ENCODE measurements at regions not wholly inside any gene's neighbourhood (a gene's known extent, or its start where the extent isn't known, plus 50 kb on each side); places are given as distances from the start of the nearest gene placed in this dataset.

DNA sequence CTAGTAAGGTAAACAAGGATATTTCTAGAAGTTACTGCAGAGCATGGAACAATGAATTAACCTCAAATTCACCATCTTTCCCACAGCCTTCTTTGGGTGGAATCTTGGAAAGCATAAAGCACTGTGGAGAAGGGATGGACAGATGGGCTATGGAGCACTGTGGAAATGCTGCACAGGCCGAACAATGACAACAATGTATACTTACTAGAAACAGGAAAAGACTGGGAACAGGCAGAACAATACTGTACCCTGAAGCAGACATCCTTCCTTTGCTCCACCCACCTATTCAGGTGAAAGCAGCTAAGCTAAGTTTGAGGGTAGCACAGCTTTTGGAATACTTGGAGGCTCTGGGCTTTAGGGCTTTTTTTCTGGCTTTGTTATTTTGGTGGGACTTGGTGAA, 250.6 kb upstream of the KLF8 start:
- DNase-seq (ENCODE audit: extremely low spot score) = no peak
- POLR2A ChIA-PET = no interaction called here
- TF ChIP-seq, protein P1, sequence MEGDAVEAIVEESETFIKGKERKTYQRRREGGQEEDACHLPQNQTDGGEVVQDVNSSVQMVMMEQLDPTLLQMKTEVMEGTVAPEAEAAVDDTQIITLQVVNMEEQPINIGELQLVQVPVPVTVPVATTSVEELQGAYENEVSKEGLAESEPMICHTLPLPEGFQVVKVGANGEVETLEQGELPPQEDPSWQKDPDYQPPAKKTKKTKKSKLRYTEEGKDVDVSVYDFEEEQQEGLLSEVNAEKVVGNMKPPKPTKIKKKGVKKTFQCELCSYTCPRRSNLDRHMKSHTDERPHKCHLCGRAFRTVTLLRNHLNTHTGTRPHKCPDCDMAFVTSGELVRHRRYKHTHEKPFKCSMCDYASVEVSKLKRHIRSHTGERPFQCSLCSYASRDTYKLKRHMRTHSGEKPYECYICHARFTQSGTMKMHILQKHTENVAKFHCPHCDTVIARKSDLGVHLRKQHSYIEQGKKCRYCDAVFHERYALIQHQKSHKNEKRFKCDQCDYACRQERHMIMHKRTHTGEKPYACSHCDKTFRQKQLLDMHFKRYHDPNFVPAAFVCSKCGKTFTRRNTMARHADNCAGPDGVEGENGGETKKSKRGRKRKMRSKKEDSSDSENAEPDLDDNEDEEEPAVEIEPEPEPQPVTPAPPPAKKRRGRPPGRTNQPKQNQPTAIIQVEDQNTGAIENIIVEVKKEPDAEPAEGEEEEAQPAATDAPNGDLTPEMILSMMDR (IDR thresholded peaks at IDR 0.05; ENCODE audit: control extremely low read depth, extremely low read depth, low read depth, missing control alignments) = no peak
- CTCF ChIA-PET = no interaction called here

DNA sequence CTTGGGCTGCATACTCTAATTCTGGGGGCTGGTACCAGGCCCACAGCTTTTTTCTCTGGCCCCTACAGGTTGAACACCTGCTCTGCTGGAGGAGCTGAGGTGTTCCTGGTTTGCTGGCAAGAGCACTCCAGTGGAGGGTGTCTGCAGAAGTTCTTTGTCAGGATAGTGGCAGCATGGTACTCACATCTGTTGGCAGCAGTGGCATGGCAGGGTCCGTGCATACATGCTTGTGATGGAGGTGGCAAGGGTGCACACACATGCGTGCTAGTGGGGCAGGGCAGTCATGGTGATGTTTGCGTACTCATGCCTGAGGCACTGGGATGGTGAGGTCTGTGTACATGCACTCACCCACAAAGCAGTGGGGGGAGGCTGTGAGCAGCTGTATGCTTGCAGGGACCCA, 235.5 kb upstream of the KLF8 start:
- DNase-seq (ENCODE audit: extremely low spot score) = no peak
- TF ChIP-seq, protein P1 (IDR thresholded peaks at IDR 0.05; ENCODE audit: control extremely low read depth, extremely low read depth, low read depth, missing control alignments) = no peak
- ChIA-PET CTCF (interaction anchor here (1.1 kb wide), 1 partner anchor 32 kb away, joined by 4 read pairs; no protein-coding TSS in a partner anchor), POLR2A (no interaction called here)

DNA sequence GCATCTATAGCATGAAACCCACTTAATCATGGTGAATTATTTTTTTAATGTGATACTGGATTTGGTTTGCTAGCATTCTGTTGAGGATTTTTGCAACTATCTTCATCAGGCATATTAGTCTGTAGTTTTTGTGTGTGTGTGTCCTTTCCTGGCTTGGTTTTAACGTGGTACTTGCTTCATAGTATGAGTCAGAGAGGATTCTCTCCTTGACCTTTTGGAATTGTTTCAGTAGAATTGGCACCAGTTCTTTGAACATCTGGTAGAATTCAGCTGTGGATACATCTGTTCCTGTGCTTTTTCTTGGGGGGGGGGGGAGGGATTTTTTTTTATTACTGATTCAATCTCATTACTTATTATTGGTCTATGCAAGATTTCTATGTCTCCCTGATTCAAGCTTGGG, 232.0 kb upstream of the KLF8 start:
- POLR2A ChIA-PET = no interaction called here
- DNase-seq (ENCODE audit: extremely low spot score) = no peak

DNA sequence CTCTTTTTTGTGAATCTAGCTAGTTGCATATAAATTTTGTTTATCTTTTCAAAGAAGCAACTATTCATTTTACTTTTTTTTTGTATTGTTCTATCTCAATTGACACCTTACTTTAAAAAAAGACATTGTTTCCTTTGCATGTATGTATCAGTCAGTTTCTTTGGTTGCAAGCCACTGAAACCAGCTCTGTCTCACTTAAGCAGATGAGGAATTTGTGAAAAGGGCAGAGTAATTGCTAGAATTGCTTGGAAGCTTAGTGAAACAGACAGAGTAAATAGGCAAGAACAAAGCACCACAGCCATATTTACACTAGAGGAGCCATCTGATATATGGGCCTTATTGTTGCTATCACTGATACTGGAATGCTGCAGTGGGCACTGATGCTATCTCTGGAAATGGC, 231.4 kb upstream of the KLF8 start:
- no peak for DNase-seq (ENCODE audit: extremely low spot score)
- ChIA-PET POLR2A (no interaction called here), CTCF (no interaction called here)
- TF ChIP-seq, protein P1 (IDR thresholded peaks at IDR 0.05; ENCODE audit: control extremely low read depth, extremely low read depth, low read depth, missing control alignments) = no peak

More for the DNA sequence above, 232.0 kb upstream of the KLF8 start:
- CTCF ChIA-PET = no interaction called here
- TF ChIP-seq, protein P1 (IDR thresholded peaks at IDR 0.05; ENCODE audit: control extremely low read depth, extremely low read depth, low read depth, missing control alignments) = no peak

DNA sequence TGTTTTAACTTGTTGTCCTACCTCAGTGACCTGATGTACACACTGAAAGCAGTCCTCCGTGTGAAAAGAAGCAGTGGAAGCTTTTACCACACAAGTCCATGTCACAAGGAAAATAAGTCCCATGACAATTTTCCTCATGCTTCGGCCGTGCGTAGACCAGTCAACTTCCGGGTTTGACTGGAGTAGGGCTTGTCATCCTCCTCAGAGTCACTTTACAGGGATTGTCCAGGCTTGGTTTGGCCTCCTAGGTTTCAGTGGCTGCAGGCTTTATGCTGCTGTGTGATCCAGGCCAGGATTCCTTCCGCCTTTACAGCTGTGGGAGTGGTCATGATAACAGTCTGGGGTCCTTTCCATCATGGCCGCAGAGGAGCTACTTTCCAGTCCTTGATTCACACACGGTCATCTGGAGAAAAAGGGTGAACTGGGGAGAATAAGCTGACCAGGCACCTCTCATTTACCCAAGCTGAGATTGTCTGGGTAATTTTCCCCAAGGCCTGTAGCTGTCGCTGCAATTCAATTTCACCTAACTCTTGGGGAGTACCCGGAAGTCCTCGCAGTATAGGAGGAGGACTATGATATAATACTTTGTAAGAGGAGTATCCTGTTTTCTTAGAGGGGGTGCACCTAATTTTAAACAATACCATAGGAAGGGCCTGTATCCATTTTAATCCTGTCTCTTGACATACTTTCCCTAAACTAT, 206.1 kb upstream of the KLF8 start:
- CTCF ChIA-PET = no interaction called here
- DNase-seq (ENCODE audit: extremely low spot score) = no peak
- POLR2A ChIA-PET = no interaction called here
- TF ChIP-seq, protein P1 (IDR thresholded peaks at IDR 0.05; ENCODE audit: control extremely low read depth, extremely low read depth, low read depth, missing control alignments) = no peak

DNA sequence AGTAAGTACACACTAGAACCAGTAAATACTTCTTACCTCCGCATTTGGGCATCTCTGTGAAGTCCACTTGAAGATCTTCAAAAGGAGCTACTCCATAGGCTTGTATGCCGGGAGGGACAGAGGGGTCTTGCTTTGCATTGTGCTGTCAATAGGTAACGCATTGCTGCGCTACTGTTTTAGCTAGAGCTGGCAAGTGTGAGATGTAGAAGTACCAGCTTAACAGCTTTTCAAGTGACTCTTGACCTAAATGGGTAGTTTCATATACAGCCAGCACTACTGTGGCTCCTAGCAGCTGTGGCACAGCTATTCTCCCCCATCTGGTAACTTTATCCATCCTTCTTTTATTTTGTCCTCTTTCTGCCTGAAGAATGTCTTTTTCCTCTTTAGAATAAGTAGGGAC, 205.3 kb upstream of the KLF8 start:
- ChIA-PET POLR2A (no interaction called here), CTCF (no interaction called here)
- no peak for DNase-seq (ENCODE audit: extremely low spot score)
- TF ChIP-seq, protein P1 (IDR thresholded peaks at IDR 0.05; ENCODE audit: control extremely low read depth, extremely low read depth, low read depth, missing control alignments) = no peak
